Fibroblast of mammary gland (primary cell): ENCODE measurements at regions not wholly inside any gene's neighbourhood (a gene's known extent, or its start where the extent isn't known, plus 50 kb on each side); places are given as distances from the start of the nearest gene placed in this dataset.

ENCODE experiments used
- DNase-seq: peaks from one replicate; pipeline ENCODE4 v3.0.0-alpha.2; 2010; ENCODE audit warnings: low read depth
- H3K4me3 ChIP-seq: 2 replicates; pipeline ENCODE4 v1.5.1; 2011; ENCODE audit warnings: low read depth, mild to moderate bottlenecking, low read length, moderate library complexity; ENCODE audit not compliant: control insufficient read depth
- TF ChIP-seq, protein P1 (sequence below): conservative IDR thresholded peaks from 2 replicates; pipeline ENCODE4 v1.5.1; 2011; ENCODE audit warnings: low read depth, low read length, inconsistent platforms; ENCODE audit not compliant: control insufficient read depth, insufficient read depth

DNA sequence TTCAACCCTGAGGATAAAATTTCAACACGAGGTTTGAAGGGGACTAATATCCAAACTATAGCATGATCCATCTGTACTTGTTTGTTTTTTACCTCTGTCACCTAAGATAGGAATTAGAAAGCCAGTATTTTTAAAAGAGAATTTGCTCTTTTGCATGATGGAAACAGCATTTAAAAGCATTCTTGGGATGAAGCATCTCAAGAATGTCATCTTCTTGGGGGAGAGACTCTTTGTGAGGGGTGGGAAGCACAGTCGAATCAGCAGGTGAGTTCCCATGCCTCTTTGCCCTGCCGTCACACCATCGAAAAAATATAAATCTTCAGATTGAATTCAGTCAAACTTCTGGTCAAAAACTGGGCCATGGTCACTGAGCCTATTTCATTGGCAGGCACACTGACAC is 55.3 kb upstream of the BCHE start:
- no peak for DNase-seq
- TF ChIP-seq, protein P1, sequence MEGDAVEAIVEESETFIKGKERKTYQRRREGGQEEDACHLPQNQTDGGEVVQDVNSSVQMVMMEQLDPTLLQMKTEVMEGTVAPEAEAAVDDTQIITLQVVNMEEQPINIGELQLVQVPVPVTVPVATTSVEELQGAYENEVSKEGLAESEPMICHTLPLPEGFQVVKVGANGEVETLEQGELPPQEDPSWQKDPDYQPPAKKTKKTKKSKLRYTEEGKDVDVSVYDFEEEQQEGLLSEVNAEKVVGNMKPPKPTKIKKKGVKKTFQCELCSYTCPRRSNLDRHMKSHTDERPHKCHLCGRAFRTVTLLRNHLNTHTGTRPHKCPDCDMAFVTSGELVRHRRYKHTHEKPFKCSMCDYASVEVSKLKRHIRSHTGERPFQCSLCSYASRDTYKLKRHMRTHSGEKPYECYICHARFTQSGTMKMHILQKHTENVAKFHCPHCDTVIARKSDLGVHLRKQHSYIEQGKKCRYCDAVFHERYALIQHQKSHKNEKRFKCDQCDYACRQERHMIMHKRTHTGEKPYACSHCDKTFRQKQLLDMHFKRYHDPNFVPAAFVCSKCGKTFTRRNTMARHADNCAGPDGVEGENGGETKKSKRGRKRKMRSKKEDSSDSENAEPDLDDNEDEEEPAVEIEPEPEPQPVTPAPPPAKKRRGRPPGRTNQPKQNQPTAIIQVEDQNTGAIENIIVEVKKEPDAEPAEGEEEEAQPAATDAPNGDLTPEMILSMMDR, result no peak
- no peak overlapping the region for H3K4me3 ChIP-seq
